Fibroblast of pulmonary artery (primary cell): ENCODE measurements at regions not wholly inside any gene's neighbourhood (a gene's known extent, or its start where the extent isn't known, plus 50 kb on each side); places are given as distances from the start of the nearest gene placed in this dataset.

ENCODE experiments used
- DNase-seq: peaks from one replicate; pipeline ENCODE4 v3.0.0-alpha.2; 2010; ENCODE audit warnings: low read depth
- H3K4me3 ChIP-seq: replicated peaks from 2 replicates; pipeline ENCODE4 v1.5.1; 2011; ENCODE audit warnings: low read depth, mild to moderate bottlenecking, control low read depth, low read length, moderate library complexity
- CTCF ChIP-seq: IDR thresholded peaks from 2 replicates; pipeline ENCODE4 v1.5.1; 2011; ENCODE audit warnings: mild to moderate bottlenecking, control low read depth, low read length, inconsistent platforms; ENCODE audit errors: missing control alignments

- no peak overlapping the region for H3K4me3 ChIP-seq
- no peak for DNase-seq
- no peak for TF ChIP-seq CTCF
Observed at GRCh38 chr5:38667499-38667776, 111.0 kb upstream of the LIFR start.

- TF ChIP-seq CTCF: no peak
- no peak overlapping the region for H3K4me3 ChIP-seq
- no peak for DNase-seq
Observed at GRCh38 chr5:38669361-38669880, 113.0 kb upstream of the LIFR start.

- H3K4me3 ChIP-seq: no peak overlapping the region
- no peak for DNase-seq
- no peak for TF ChIP-seq CTCF
Observed at GRCh38 chr5:38670066-38670465, 113.6 kb upstream of the LIFR start.

DNA sequence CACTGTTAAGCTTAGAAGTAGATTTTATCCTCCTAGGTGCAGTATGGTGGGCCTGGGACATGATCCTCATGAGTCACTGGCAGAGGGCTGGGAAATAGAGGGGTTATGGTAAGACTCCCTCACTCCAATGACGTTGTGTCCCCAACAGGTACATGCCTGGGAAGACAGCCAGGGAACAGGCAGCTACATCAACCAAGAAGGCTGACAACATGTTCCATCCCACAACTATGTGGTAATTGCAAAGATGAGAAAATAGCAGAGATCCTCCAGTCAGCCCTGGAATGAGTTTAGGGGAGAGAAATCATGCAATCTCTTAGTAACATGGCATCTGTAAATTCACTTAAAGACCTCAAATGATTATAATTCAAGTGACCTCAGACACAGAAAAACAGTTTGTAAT lies 114.4 kb upstream of the LIFR start:
- peak; percentile 69 for DNase-seq
- no peak overlapping the region for H3K4me3 ChIP-seq
- TF ChIP-seq CTCF: no peak

GRCh38 chr5:38672059-38672788 lies 115.8 kb upstream of the LIFR start:
- no peak overlapping the region for H3K4me3 ChIP-seq
- TF ChIP-seq CTCF: no peak
- peak; percentile 90 for DNase-seq

DNA sequence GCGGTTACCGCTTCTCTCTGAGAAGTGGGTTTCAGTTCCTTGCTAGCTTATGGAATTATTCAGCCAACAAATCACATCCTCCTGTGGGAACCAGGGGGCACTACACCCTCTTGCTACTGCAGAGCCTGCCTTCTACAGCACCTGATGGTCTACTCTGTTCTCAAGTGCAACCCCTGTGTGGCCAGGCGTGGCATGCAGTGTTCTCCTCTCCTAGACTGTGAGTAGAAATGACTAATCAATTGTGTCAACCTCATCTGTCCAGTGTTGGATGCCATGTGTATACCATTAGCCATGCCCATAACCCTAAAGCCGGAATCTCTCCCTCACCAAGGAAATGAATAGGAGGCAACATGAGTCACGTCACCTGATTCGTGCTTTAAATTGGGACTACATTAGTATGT lies 117.2 kb upstream of the LIFR start:
- TF ChIP-seq CTCF: no peak
- peak; percentile 9 for DNase-seq
- no peak overlapping the region for H3K4me3 ChIP-seq

DNA sequence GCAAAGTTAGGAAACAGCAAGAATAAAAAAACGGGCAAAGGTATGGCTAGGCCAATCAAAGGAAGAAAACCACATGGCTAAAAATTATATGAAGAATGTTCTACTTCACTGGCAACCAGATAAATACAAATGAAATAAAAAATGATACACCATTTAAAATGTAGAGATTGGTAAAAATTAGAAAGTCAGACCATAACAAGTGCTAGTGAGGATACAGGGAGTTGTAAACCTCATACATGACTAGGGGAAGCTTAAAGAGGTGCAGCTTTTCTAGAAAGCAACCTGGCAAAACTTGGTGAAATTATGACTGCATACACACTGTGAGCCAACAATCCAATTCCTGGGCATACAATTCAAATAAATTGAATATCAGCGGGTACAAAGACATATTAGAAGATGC lies 119.0 kb upstream of the LIFR start:
- no peak for TF ChIP-seq CTCF
- no peak for DNase-seq
- no peak overlapping the region for H3K4me3 ChIP-seq
